HS-27A (cell line): ENCODE measurements at regions not wholly inside any gene's neighbourhood (a gene's known extent, or its start where the extent isn't known, plus 50 kb on each side); places are given as distances from the start of the nearest gene placed in this dataset.

Experiments used
- DNase-seq: peaks from one replicate; pipeline ENCODE4 v3.0.0-alpha.2; 2012; ENCODE audit warnings: low read depth, missing footprints

DNA sequence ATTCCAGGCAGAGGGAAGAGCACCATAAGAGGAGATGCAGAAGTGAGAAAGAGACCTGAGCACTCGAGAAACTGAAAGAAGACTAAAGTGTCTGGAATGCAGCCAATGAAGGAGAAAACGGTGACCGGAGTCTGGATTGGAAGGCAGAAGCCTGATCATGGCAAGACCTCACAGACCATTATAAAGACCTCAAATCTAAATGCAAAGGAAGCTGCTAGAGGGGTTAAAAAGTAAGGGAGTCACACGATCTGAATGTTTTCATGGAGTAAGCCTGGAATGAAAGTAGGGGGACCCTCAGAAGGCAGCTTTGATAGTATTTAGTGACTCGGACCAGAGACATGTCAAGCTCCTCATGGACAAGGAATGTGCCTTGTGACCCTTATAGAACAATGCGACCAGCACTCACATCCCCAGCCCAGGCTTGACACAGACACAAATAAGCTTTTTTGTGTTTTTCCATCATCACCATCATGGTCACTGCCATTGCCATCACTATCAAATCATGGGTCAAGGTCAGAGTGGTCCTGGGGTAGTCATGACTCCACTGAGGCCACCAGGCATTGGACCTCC is 183.6 kb downstream of the SEC16B start:
- DNase-seq, result no peak

DNA sequence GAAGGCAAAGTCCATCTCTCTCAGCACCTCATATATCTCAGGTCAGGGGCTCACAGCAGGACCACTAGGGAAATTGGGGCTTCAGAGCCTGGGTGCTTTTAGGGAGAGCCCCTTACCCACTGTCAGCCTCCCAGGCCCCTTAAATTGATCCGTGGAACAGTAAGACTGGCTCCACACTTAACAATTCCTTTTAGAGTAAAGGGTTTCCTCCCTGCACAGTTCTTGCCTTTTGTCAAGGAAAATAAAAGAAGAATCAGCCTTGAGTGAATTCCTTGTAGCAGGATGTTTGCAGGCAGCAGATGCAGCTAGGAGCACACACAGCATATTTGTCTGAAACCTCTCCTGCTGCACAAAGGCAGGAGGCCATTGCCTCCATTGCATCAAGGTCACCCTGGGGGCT is 184.9 kb downstream of the SEC16B start:
- DNase-seq, result no peak

DNA sequence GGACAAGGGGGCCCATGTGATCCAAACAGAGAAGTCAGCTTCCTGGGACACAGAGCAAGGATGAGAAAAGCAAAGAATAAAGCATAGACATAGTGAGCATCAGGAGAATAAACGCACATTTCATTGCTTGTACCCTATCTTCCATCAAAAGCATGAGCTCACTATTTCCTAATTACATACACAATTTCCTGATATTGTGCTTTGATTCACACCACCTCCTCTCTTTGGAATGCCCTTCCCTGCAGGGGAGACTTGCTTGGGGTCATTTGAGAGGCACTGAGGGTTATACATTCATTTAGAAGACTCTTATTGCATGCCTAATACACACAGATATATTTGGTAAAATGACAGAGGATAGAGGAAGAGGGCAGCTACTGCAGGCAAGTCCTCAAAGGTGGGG is 185.4 kb downstream of the SEC16B start:
- DNase-seq, result no peak

DNA sequence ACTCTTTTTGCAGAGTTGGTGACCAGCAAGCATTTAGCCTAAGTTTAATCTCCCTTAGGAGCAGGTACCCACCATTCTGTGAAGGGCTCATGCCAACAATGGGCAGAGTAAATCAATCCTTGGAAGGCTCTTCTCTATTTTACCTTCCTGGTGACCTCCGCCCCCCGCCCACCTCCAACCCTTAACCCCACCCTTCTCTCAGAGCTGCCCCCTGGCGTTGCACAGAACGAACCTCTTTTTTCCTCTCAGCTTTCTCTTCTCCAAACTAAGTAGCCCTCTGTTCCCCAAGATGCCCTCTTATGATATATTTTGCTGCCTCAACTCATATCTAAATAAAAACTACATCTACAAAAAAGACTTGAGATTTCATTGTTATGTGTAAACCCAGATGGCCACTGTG is 186.8 kb downstream of the SEC16B start:
- DNase-seq, result no peak

DNA sequence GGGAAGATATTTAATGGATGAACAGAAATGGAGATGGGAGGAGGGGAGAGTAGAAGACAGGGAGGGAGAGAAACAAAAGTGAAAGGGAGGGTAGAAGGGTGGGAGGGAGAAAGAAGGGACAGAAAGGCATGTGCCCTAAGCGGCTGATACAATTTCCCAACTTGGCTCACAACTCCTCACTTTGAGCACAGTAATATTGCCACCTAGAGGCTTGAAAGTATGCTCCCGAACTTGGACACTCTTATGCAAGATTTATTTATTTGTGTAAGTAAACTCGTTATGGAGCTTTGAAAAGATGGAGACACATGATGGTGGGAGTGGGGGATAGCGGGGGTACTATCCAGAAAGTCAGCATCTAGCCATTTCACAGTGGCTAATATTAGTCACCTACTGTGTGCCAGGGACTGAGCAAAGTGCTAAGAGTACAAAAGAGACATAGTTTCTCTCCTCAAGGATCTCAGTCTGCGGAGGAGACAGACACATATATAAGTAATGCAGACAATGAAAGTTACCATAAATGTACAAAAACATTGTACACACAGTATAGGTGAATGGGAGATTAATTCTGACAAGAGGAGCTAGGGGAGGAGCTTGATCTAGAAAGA is 189.7 kb downstream of the SEC16B start:
- DNase-seq, result no peak

DNA sequence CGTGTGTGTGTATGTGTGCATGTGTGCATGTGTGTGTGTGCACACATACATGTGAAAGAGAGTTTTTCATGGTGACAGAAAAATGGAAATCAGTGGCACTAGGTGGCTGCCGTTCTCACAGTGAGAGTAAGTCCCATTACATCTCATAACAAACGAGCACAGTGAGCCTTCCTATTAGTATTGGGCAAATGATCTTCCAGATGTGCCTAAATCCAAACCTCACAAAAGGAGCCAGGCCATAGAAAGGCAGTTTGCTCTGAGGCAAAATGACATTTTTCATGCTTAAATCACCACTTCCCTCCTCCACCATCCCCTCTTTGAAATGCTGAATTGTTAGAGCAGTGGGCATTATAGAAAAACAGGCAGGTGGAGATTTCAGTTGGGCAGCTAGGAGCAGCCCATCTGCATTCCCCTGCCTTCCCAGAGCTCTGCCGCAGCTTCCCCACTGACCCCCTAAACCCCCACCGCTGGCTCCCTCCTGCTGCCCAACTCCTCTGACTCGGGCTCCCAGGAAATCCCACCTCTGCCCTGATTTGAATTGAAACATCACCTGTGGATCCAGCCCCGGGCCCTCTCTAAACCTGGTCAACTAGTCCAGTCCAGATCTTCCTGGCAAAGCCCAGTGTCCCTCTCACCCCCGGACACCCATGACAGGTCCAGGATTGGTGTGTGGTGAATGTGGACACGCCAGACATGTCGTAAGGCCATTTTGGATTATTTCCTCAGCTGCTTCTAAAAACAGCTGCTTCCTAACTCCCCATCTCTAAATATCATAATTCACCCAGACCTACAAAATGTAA is 190.5 kb downstream of the SEC16B start:
- no peak for DNase-seq

DNA sequence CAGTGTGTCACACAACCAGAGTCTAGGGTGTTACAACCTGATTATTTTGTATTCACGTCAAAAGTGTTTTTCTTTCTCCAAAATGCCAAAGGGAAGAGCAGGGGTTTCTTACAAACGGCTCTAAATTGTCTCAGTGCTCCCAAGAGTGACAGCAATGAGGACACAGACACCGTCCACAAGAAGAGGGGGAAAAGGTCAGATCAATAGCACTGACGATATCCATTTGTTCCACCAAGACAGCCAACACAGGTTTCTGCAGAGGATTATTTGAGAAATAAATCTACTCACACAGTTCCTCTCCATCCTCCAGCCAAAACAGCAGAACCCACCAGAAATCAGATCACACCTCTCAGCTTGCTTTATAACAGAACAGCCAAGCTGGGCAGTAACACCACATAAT is 193.9 kb downstream of the SEC16B start:
- DNase-seq, result no peak

DNA sequence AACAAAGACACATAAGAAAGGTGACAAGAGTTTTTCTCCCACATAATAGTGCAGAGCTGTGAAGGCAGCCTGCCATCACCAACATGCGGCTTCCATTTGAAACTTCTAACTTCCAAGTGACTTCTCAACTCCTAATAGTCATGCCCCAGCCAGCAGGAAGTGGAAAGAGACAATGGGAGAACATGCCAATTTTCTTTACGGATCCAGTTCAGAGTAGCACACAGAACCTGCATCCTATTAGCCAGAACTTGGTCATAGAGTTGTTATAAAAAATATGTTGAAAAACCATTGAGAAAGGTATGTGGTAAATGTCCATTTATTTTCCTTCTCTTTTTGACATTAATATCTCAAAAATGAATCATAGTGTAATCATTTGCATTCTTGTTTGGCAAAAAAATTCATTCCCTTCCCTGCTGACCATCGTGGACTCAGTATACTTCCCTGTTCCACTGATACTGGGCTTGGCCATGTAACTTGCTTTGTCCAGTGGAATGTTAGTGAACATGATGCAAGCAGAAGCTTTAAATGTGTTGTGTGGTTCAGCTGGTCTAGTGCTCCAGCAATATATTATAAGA is 197.4 kb downstream of the SEC16B start:
- no peak for DNase-seq

DNA sequence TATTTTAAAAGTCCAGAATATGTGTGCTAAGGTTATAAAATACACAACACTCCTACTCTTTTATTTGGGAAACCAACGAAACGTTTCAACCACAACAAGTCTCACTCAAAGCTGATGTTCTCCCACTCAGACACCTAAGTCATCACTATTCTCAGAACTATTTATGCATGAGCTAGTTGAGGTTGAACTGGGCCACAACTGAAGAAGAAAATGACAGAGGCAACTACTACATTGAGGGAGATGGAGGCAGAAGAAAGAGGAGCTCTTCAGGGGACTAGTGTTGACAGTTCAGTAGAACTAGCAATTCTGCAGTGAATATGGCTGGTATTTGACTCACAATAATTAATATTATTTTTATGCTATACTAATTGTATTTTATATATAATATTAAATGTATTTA is 198.2 kb downstream of the SEC16B start:
- DNase-seq, result no peak

DNA sequence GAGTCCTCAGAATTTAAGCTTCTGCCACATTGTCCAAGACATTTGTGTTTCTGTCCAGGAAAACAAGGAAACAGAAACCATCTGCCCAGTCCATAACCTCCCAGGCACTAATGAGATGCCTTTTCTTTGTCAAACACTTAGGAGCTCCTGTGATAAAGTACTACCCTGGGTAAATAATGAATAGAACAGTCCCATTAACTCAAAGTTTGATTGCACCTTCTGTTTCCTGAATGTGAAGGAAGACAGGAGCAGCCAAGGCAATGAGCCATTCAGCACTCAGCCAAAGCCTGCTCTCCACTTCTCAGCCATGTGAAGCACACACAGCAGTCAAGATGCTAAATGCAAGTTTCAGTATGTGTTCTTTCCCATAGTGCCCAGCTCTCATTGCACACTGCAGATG is 199.8 kb downstream of the SEC16B start:
- no peak for DNase-seq

DNA sequence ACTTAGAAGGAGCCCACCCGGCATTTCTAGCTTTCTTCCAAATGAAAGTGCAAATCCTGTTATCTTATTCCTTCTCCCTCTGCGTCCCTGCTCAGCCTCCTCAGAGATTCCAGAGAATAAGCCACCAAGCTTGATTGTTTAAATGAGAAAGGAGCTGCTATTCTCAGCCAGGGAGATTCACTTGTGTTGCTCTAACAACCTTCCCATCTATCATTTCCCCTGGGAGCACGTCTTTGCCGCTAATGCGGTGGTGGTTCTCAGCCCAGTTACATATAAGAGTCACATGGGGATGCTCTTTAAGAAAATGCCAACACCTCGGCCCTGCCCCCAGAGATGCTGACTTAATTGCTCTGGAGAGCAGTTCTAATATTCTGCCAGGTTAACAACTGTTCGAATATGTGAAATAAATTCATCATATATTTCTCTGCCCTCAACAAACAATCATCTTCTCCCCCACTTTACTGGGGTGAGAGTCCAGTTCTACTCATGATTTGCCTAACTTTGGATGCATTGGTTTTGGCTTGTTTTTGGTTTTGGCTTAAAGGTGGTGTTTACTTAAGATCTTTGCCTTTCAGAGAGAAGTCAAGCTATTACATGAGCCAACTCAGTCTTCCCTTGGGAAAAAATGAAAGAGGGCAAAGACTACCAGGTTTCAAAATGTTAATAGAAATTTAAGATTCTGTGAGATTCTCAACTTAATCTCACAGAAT is 213.9 kb downstream of the SEC16B start:
- DNase-seq, result no peak

DNA sequence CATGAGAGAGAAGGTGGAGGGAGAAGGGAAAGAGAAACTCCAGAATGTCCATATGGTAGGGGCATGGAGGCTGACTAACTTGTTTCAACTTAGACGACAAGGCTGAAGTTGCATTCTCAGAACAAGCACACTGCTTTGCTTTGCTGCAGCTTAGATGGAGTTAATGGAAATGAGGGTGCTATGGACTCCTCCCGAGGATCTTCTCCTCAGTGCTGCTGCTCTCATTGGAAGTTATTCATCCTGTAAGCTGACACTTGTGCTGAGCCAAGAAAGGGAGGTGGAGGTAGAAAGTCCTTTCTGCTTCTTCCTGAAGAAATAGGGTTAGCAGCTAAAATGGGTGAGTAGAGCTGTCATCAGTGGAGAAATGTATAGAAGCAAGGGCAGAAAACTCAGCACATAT is 215.3 kb downstream of the SEC16B start:
- DNase-seq, result no peak

DNA sequence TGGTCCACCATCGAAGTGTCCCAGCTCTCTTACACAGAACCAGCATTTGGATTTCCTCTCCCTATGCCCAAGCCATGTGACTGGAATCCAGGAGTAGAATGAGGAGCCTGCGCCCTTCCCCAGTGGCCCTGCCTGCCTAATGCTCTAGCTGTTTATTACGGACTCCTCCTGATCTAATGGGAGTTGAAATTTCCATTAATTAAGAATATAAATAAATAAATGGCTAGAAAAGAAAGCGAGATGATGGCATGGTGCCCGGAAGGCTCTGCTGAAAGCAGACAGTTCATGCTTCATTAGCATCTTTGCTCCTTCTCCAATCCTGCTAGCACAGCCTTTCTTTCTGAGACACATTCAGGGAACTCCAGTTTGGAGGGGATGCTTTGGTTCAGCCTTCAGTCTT is 216.2 kb downstream of the SEC16B start:
- DNase-seq, result no peak

DNA sequence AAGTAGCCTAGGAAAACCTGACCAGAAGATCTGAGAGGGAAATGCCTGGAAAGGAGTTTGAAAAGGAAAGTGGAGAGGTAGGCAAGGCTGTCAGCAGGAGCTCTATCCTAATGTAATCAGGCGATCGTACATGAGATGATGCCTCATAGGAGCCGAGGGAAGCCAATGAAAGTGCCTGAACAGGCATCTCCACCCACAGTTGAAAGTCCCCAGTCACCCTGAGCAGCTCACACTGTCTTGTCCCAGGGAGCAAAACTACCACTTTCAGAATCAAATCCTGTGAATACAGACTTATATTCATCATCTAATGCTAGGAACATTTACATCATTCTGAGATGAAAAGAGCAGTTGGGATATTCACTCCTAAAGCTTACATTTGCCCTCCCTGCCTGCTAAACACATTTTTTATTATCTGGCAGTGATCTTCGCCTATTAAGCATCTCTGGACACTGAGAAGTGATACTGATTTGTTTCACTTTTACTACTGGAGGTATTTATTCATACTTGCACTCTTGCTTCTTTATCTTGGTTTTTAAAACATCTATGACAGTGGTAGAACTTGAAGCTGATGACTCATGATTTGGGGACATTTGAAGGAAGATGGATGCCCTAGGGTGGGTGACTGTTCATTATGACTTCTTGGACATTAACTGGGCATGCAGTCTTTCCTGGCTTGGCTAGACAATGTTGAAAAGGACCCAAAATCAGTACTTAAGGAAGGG is 221.6 kb downstream of the SEC16B start:
- DNase-seq, result no peak

DNA sequence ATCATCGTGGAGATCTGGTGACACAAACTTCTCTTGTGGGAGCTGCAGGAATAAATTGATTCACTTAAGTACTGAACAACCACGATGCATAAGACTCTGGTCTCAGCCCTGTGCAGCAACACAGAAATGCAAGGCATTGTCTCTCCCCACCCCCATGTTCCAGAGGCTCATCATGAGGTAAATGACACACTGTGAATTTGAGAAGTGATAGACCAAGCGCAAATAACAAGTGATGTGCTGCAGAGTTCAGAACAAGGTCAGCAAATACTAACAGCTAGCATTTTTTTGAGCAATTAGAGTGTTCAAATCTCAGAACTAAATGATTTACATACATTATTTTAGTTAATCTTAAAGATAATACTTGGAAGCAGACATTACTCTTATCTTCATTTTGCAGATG is 223.7 kb downstream of the SEC16B start:
- DNase-seq, result no peak

DNA sequence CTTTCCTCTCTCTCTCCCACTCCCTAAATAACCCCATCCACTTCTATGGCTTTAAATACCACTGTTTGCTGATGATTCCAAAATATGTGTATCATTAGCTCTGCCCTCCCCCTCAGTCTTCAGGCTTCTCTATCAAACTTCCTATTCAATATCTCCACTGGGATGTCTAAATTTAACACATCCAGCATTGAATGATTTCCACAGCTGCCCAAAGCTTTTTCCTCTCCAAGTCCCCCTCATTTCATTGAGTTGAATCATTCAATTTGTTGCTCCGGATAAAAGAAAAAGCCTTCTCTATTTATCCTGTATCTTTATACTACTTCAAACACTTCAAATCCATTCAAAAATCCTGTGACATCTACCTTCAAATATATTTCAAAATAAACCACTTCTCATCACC is 225.0 kb downstream of the SEC16B start:
- DNase-seq, result no peak

DNA sequence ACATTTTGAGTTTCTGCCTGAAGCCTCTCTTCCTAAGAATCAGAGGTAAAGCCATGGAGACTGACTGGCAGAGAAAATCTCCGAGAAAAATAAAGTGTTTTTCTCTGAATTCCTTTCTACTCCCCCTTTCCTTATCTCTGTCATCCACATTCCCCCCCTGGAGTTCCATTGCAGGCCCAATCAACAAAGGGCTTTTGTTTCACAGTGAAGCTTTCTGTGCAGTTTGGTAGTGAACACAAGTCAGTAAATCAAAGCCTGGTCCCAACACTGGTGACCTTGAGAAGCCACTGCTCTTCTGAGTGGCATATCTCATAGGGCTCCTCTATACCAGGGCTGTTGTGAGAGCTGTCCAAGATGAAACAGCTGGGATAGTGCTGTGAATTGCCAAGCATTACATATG is 228.4 kb downstream of the SEC16B start:
- no peak for DNase-seq

DNA sequence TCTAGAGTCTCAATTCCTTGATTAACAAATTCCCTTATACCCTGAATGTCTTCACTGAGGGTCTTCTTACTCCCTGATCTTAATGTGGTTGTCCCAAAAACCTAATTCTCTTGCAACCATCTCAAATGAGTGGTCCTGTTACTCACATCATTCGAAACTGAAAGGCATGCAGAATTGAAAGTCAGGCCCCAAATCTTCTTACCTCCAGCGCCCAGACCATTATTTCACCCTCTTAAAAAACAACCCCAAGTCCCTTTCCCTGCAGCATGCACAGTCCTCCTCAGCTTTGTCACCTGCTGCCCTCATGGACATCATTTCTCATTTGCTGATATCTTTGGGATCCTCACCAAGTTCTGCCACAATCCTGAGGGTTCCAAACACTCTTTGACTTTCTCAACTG is 230.1 kb downstream of the SEC16B start:
- DNase-seq, result no peak

DNA sequence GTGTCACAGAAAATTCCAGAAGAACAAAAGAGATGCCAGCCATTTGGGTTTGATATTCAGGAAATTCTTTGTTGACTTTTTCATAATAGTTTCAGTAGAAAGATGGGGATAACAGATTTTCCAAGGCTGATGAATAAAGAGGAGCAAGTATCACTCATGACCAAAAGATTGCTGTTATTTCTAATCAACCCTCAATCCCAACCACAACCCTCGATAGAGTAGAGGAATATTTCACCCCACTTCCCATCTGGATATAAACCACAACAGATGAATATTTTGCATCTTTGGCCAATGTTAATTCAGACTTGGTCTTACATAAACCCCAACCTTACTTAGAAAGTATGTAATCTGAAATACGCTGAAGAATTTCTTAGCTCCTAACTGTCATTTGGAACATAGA is 232.4 kb downstream of the SEC16B start:
- DNase-seq, result no peak

DNA sequence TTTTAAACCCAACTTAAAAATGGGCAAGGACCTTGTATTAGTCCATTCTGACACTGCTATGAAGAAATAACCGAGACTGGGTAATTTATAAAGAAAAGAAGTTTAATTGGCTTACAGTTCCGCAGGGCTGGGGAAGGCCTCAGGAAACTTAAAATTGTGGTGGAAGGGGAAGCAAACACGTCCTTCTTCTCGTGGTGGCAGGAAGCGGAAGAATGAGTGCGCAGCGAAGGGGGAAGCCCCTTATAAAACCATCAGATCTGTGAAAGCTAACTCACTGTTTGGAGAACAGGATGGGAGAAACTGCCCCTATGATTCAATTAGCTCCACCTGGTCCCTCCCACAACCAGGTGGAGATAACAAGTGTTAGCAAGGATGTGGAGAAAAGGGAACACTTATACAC is 237.7 kb downstream of the SEC16B start:
- DNase-seq, result no peak

DNA sequence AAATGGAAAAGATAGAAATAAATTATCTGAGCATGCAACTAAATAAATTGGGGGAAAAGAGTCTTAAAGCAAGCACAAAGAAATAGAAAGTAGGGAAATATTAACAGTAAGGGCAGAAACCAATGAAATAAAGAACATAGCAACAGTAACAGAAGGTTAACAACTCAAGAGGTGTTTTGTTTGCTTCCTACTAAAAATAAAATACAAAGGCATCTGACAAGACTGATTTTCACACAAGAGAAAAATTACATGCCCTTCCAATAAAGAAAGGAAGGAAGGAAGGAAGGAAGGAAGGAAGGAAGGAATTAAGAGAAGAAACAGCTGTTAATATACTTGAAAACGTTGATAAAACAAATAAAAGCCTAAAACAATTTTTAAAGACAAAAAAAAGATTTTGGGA is 240.2 kb downstream of the SEC16B start:
- no peak for DNase-seq

DNA sequence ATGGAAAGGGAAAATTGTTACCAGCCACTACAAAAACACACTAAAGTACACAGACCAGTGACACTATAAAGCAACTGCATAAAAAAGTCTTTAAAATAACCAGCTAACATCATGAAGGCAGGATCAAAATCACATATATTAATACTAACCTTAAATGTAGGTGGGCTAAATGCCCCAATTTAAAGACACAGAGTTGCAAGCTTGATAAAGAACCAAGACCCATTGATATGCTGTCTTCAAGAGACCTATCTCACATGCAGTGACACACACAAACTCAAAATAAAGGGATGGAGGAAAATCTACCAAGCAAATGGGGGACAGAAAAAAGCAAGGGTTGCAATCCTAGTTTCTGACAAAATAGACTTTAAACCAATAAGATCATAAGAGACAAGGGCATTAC is 246.3 kb downstream of the SEC16B start:
- DNase-seq, result no peak
